ENCODE measurements at regions not wholly inside any gene's neighbourhood (a gene's known extent, or its start where the extent isn't known, plus 50 kb on each side); places are given as distances from the start of the nearest gene placed in this dataset.
"Not testable (repeated sequence)": the region's sequence is repeated elsewhere in the genome, so short reads cannot be mapped to it uniquely, and the experiment has no call there.

- no peak for DNase-seq (ENCODE audit: low read depth in 2 of 2)
Observed at GRCh38 chr1:181172082-181172481, 83.6 kb downstream of the IER5 start.

GRCh38 chr1:181173761-181174447, 85.4 kb downstream of the IER5 start:
- DNase-seq (ENCODE audit: low read depth in 2 of 2), result no peak

GRCh38 chr1:181174861-181175260, 86.4 kb downstream of the IER5 start:
- DNase-seq (ENCODE audit: low read depth in 2 of 2), result no peak

- DNase-seq (ENCODE audit: low read depth in 2 of 2), result no peak
Observed at GRCh38 chr1:181175356-181175910, 86.9 kb downstream of the IER5 start.

- DNase-seq (ENCODE audit: low read depth in 2 of 2), result no peak
Observed at GRCh38 chr1:181175955-181176354, 87.5 kb downstream of the IER5 start.

- DNase-seq (ENCODE audit: low read depth in 2 of 2), result no peak
Observed at GRCh38 chr1:181178241-181178879, 89.9 kb downstream of the IER5 start.

- no peak for DNase-seq (ENCODE audit: low read depth in 2 of 2)
Observed at GRCh38 chr1:181179279-181179986, 90.9 kb downstream of the IER5 start.

GRCh38 chr1:181179987-181180365, 91.5 kb downstream of the IER5 start:
- DNase-seq (ENCODE audit: low read depth in 2 of 2), result peak in 1 of 2 donors; percentile 19

- DNase-seq (ENCODE audit: low read depth in 2 of 2), result no peak
Observed at GRCh38 chr1:181180407-181181031, 92.0 kb downstream of the IER5 start.

- no peak for DNase-seq (ENCODE audit: low read depth in 2 of 2)
Observed at GRCh38 chr1:181181792-181182585, 93.5 kb downstream of the IER5 start.

- DNase-seq (ENCODE audit: low read depth in 2 of 2), result no peak
Observed at GRCh38 chr1:181184621-181185020, 96.1 kb downstream of the IER5 start.

- no peak for DNase-seq (ENCODE audit: low read depth in 2 of 2)
Observed at GRCh38 chr1:181185461-181185860, 97.0 kb downstream of the IER5 start.

- DNase-seq (ENCODE audit: low read depth in 2 of 2), result not testable (repeated sequence)
Observed at GRCh38 chr1:181186133-181186532, 97.6 kb downstream of the IER5 start.

- no peak for DNase-seq (ENCODE audit: low read depth in 2 of 2)
Observed at GRCh38 chr1:181187337-181188126, 99.0 kb downstream of the IER5 start.

GRCh38 chr1:181189245-181189644, 100.7 kb downstream of the IER5 start:
- DNase-seq (ENCODE audit: low read depth in 2 of 2), result no peak

- peak; percentile 59 to 65 for DNase-seq (ENCODE audit: low read depth in 2 of 2)
Observed at GRCh38 chr1:181189691-181190363, 101.3 kb downstream of the IER5 start.

- DNase-seq (ENCODE audit: low read depth in 2 of 2), result no peak
Observed at GRCh38 chr1:181190364-181191035, 102.0 kb downstream of the IER5 start.

- DNase-seq (ENCODE audit: low read depth in 2 of 2), result no peak
Observed at GRCh38 chr1:181191494-181192040, 103.1 kb downstream of the IER5 start.

- no peak for DNase-seq (ENCODE audit: low read depth in 2 of 2)
Observed at GRCh38 chr1:181192316-181192715, 103.8 kb downstream of the IER5 start.
